Left ventricle myocardium inferior (tissue), 1 donor: ENCODE measurements at regions not wholly inside any gene's neighbourhood (a gene's known extent, or its start where the extent isn't known, plus 50 kb on each side); places are given as distances from the start of the nearest gene placed in this dataset.

Experiments used
- DNase-seq: peaks from one replicate; pipeline ENCODE4 v3.0.0-alpha.2; 2020
- H3K27ac ChIP-seq: fragments of 200-600 bp; replicated peaks from 2 replicates; pipeline ENCODE4 v1.8.0; 2021
- H3K27me3 ChIP-seq: fragments of 200-600 bp; 2 replicates; pipeline ENCODE4 v1.8.0; 2021; ENCODE audit warnings: low read depth
- H3K36me3 ChIP-seq: fragments of 200-600 bp; 2 replicates; pipeline ENCODE4 v1.8.0; 2021
- H3K4me1 ChIP-seq: fragments of 200-600 bp; 2 replicates; pipeline ENCODE4 v1.8.0; 2021
- H3K4me3 ChIP-seq: fragments of 200-600 bp; 2 replicates; pipeline ENCODE4 v1.8.0; 2021; ENCODE audit warnings: mild to moderate bottlenecking, moderate library complexity
- H3K9me3 ChIP-seq: fragments of 200-600 bp; replicated peaks from 2 replicates; pipeline ENCODE4 v1.8.0; 2021
- intact Hi-C: fragments of 100-400 bp; cut with micrococcal nuclease; formaldehyde crosslinking; loops from one replicate; pipeline ENCODE4 v1.11.0; 2022
- TF ChIP-seq, protein P1 (sequence below): fragments of 200-600 bp; IDR thresholded peaks from 2 replicates; pipeline ENCODE4 v1.8.0; 2021; ENCODE audit warnings: antibody characterized with exemption, mild to moderate bottlenecking, borderline replicate concordance
- donor health status: DM: no; HTN: yes; CAD: no; lungs with severe emphysema.

- H3K4me3 ChIP-seq = no peak overlapping the region
- intact Hi-C loops = no loop called here
Observed at GRCh38 chr3:28972921-28973320, 307.9 kb upstream of the RBMS3 start.

DNA sequence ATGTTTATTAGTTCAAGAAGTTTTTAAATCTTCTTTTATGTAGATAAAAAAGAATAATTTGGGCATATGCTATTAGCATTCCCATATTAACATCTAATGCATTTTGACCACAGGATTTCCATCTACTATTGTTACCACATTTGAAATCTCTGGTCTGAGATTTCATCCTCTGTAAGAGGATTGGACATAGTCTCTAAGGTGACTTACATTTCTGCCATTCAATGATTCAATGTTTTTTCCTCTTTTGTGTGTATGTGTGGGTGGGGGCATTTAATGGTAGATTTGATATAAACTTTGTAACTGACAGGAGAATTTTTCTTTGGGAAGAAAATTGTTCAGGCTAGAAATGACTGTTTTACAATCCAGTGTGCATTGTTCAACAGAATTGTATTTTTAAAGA, 307.3 kb upstream of the RBMS3 start:
- intact Hi-C loops = no loop called here
- H3K4me3 ChIP-seq = no peak overlapping the region
- TF ChIP-seq, protein P1, sequence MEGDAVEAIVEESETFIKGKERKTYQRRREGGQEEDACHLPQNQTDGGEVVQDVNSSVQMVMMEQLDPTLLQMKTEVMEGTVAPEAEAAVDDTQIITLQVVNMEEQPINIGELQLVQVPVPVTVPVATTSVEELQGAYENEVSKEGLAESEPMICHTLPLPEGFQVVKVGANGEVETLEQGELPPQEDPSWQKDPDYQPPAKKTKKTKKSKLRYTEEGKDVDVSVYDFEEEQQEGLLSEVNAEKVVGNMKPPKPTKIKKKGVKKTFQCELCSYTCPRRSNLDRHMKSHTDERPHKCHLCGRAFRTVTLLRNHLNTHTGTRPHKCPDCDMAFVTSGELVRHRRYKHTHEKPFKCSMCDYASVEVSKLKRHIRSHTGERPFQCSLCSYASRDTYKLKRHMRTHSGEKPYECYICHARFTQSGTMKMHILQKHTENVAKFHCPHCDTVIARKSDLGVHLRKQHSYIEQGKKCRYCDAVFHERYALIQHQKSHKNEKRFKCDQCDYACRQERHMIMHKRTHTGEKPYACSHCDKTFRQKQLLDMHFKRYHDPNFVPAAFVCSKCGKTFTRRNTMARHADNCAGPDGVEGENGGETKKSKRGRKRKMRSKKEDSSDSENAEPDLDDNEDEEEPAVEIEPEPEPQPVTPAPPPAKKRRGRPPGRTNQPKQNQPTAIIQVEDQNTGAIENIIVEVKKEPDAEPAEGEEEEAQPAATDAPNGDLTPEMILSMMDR = no peak
- DNase-seq = no peak
- H3K27ac ChIP-seq = no peak overlapping the region
- peaks cover 18% of the 10 kb centered on the region for H3K9me3 ChIP-seq
- no peaks in the 10 kb centered on the region for H3K36me3 ChIP-seq
- H3K27me3 ChIP-seq = no peaks in the 10 kb centered on the region
- no peaks in the 10 kb centered on the region for H3K4me1 ChIP-seq

More at GRCh38 chr3:28972921-28973320, 307.9 kb upstream of the RBMS3 start:
- H3K27ac ChIP-seq = no peak overlapping the region
- DNase-seq = no peak
- peaks cover 24% of the 10 kb centered on the region for H3K9me3 ChIP-seq
- no peaks in the 10 kb centered on the region for H3K36me3 ChIP-seq
- H3K4me1 ChIP-seq = no peaks in the 10 kb centered on the region
- TF ChIP-seq, protein P1 = no peak
- no peaks in the 10 kb centered on the region for H3K27me3 ChIP-seq

DNA sequence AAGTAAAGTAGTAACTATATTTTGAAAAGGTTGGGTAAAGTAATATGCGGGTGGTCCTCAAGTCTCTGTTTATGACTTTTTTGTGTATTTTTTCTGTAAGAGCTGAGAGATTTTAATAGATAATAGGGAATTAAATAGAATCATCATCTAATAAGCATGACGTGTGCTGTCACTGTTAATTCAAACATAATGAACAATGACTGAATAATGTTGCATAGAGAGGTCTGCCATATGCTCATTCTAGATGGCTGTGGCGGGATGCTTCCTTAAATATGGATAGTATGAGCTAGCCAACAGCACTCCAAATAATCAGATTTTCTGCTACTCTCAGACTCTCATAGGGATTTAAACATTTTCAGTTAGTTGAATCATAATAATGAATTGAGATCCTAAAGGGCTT, 302.8 kb upstream of the RBMS3 start:
- no peak for DNase-seq
- no peaks in the 10 kb centered on the region for H3K9me3 ChIP-seq
- intact Hi-C loops = no loop called here

GRCh38 chr3:28980131-28980530, 300.7 kb upstream of the RBMS3 start:
- H3K4me3 ChIP-seq = no peak overlapping the region
- H3K4me1 ChIP-seq = no peaks in the 10 kb centered on the region
- no peaks in the 10 kb centered on the region for H3K27me3 ChIP-seq
- TF ChIP-seq, protein P1 = no peak
- H3K9me3 ChIP-seq = no peaks in the 10 kb centered on the region
- H3K36me3 ChIP-seq = no peaks in the 10 kb centered on the region
- DNase-seq = no peak
- H3K27ac ChIP-seq = no peak overlapping the region
- intact Hi-C loops = no loop called here

More for the DNA sequence above, 302.8 kb upstream of the RBMS3 start:
- H3K27ac ChIP-seq = no peak overlapping the region
- no peaks in the 10 kb centered on the region for H3K27me3 ChIP-seq
- H3K36me3 ChIP-seq = no peaks in the 10 kb centered on the region
- no peaks in the 10 kb centered on the region for H3K4me1 ChIP-seq
- TF ChIP-seq, protein P1 = no peak
- H3K4me3 ChIP-seq = no peak overlapping the region

DNA sequence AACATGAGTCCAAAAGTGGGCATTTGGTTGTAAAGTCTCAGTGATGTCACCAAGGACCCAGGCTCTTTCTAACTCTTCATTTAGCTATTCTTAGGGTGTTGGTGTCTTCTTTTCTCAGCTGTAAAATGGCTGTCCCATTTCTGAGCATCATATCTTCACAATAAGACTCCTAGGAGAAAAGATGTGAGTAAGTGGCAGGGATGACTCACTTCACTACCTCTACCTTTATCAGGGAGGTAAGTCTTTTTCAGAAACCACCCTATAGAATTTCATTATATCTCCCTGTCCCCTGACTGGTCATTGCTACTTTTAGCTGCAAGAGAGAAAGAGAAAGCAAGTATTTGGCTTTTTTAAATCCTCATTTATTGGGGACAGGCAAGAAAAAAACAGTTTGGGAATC, 300.2 kb upstream of the RBMS3 start:
- TF ChIP-seq, protein P1 = no peak
- Histone ChIP-seq H3K9me3 (no peaks in the 10 kb centered on the region), H3K4me1 (no peaks in the 10 kb centered on the region), H3K27me3 (no peaks in the 10 kb centered on the region), H3K4me3 (no peak overlapping the region), H3K36me3 (no peaks in the 10 kb centered on the region), H3K27ac (no peak overlapping the region)
- no peak for DNase-seq
- intact Hi-C loops = no loop called here

GRCh38 chr3:28982906-28983305, 298.0 kb upstream of the RBMS3 start:
- Histone ChIP-seq H3K36me3 (no peaks in the 10 kb centered on the region), H3K4me3 (no peak overlapping the region), H3K27me3 (no peaks in the 10 kb centered on the region), H3K27ac (no peak overlapping the region), H3K9me3 (no peaks in the 10 kb centered on the region), H3K4me1 (no peaks in the 10 kb centered on the region)
- TF ChIP-seq, protein P1 = no peak
- intact Hi-C loops = no loop called here
- no peak for DNase-seq
